ENCODE measurements at regions not wholly inside any gene's neighbourhood (a gene's known extent, or its start where the extent isn't known, plus 50 kb on each side); places are given as distances from the start of the nearest gene placed in this dataset.
A peak's percentile ranks its signal among the peaks of the same experiment; 100 is the strongest.

- H3K4me3 Mint-ChIP-seq: no peak overlapping the region
- DNase-seq (no peak), ATAC-seq (no peak)
- peaks cover 13% of the 10 kb centered on the region for H3K27me3 Mint-ChIP-seq (ENCODE audit: low read depth)
- no peaks in the 10 kb centered on the region for H3K36me3 Mint-ChIP-seq (ENCODE audit: insufficient read depth)
- H3K9me3 Mint-ChIP-seq: no peaks in the 10 kb centered on the region
- no peaks in the 10 kb centered on the region for H3K4me1 Mint-ChIP-seq (ENCODE audit: low read depth)
Measured at GRCh38 chr15:88403351-88403791, 63.8 kb downstream of the MRPL46 start.

GRCh38 chr15:88401996-88402656 is 65.1 kb downstream of the MRPL46 start:
- ATAC-seq (peak; percentile 10 to 41), DNase-seq (no peak)
- no peak overlapping the region for H3K4me3 Mint-ChIP-seq

GRCh38 chr15:88401251-88401995 is 65.8 kb downstream of the MRPL46 start:
- Mint-ChIP-seq H3K9me3 (no peaks in the 10 kb centered on the region), H3K27me3 (ENCODE audit: low read depth) (peaks cover 13% of the 10 kb centered on the region), H3K4me1 (ENCODE audit: low read depth) (no peaks in the 10 kb centered on the region), H3K4me3 (no peak overlapping the region), H3K36me3 (ENCODE audit: insufficient read depth) (no peaks in the 10 kb centered on the region)
- no peak for ATAC-seq
- no peak for DNase-seq

More at GRCh38 chr15:88401996-88402656, 65.1 kb downstream of the MRPL46 start:
- Mint-ChIP-seq H3K27me3 (ENCODE audit: low read depth) (peaks cover 13% of the 10 kb centered on the region), H3K4me1 (ENCODE audit: low read depth) (no peaks in the 10 kb centered on the region), H3K36me3 (ENCODE audit: insufficient read depth) (no peaks in the 10 kb centered on the region), H3K9me3 (no peaks in the 10 kb centered on the region)

GRCh38 chr15:88400591-88401250 is 66.5 kb downstream of the MRPL46 start:
- Mint-ChIP-seq H3K36me3 (ENCODE audit: insufficient read depth) (no peaks in the 10 kb centered on the region), H3K9me3 (no peaks in the 10 kb centered on the region), H3K27me3 (ENCODE audit: low read depth) (peaks cover 13% of the 10 kb centered on the region), H3K4me1 (ENCODE audit: low read depth) (no peaks in the 10 kb centered on the region), H3K4me3 (no peak overlapping the region)
- DNase-seq (no peak), ATAC-seq (no peak)

- DNase-seq (no peak), ATAC-seq (no peak)
- no peaks in the 10 kb centered on the region for H3K9me3 Mint-ChIP-seq
- no peaks in the 10 kb centered on the region for H3K36me3 Mint-ChIP-seq (ENCODE audit: insufficient read depth)
- no peaks in the 10 kb centered on the region for H3K4me1 Mint-ChIP-seq (ENCODE audit: low read depth)
- no peak overlapping the region for H3K4me3 Mint-ChIP-seq
- peaks cover 13% of the 10 kb centered on the region for H3K27me3 Mint-ChIP-seq (ENCODE audit: low read depth)
Measured at GRCh38 chr15:88400084-88400483, 67.1 kb downstream of the MRPL46 start.

GRCh38 chr15:88399021-88399685 is 68.0 kb downstream of the MRPL46 start:
- Mint-ChIP-seq H3K9me3 (no peaks in the 10 kb centered on the region), H3K4me3 (no peak overlapping the region), H3K4me1 (ENCODE audit: low read depth) (no peaks in the 10 kb centered on the region), H3K36me3 (ENCODE audit: insufficient read depth) (no peaks in the 10 kb centered on the region), H3K27me3 (ENCODE audit: low read depth) (peaks cover 13% of the 10 kb centered on the region)
- ATAC-seq: no peak
- DNase-seq: no peak

GRCh38 chr15:88398011-88398410 is 69.2 kb downstream of the MRPL46 start:
- H3K4me1 Mint-ChIP-seq (ENCODE audit: low read depth): no peaks in the 10 kb centered on the region
- H3K27me3 Mint-ChIP-seq (ENCODE audit: low read depth): peaks cover 6% of the 10 kb centered on the region
- no peaks in the 10 kb centered on the region for H3K9me3 Mint-ChIP-seq
- H3K36me3 Mint-ChIP-seq (ENCODE audit: insufficient read depth): no peaks in the 10 kb centered on the region
- DNase-seq (no peak), ATAC-seq (no peak)
- H3K4me3 Mint-ChIP-seq: no peak overlapping the region

- ATAC-seq (no peak), DNase-seq (no peak)
- peaks cover 6% of the 10 kb centered on the region for H3K27me3 Mint-ChIP-seq (ENCODE audit: low read depth)
- H3K36me3 Mint-ChIP-seq (ENCODE audit: insufficient read depth): no peaks in the 10 kb centered on the region
- no peak overlapping the region for H3K4me3 Mint-ChIP-seq
- no peaks in the 10 kb centered on the region for H3K4me1 Mint-ChIP-seq (ENCODE audit: low read depth)
- no peaks in the 10 kb centered on the region for H3K9me3 Mint-ChIP-seq
Measured at GRCh38 chr15:88397506-88397905, 69.7 kb downstream of the MRPL46 start.

- no peak for DNase-seq
- no peaks in the 10 kb centered on the region for H3K9me3 Mint-ChIP-seq
- H3K4me3 Mint-ChIP-seq: no peak overlapping the region
- no peaks in the 10 kb centered on the region for H3K4me1 Mint-ChIP-seq (ENCODE audit: low read depth)
- peaks cover 4% of the 10 kb centered on the region for H3K27me3 Mint-ChIP-seq (ENCODE audit: low read depth)
- no peaks in the 10 kb centered on the region for H3K36me3 Mint-ChIP-seq (ENCODE audit: insufficient read depth)
- no peak for ATAC-seq
Measured at GRCh38 chr15:88395872-88396781, 71.1 kb downstream of the MRPL46 start.

GRCh38 chr15:88395241-88395640 is 71.9 kb downstream of the MRPL46 start:
- no peak overlapping the region for H3K4me3 Mint-ChIP-seq

GRCh38 chr15:88394553-88395145 is 72.5 kb downstream of the MRPL46 start:
- Mint-ChIP-seq H3K9me3 (no peaks in the 10 kb centered on the region), H3K4me3 (no peak overlapping the region), H3K4me1 (ENCODE audit: low read depth) (no peaks in the 10 kb centered on the region), H3K36me3 (ENCODE audit: insufficient read depth) (no peaks in the 10 kb centered on the region), H3K27me3 (ENCODE audit: low read depth) (peaks cover 1% of the 10 kb centered on the region)
- no peak for DNase-seq
- no peak for ATAC-seq

More at GRCh38 chr15:88395241-88395640, 71.9 kb downstream of the MRPL46 start:
- Mint-ChIP-seq H3K27me3 (ENCODE audit: low read depth) (peaks cover 4% of the 10 kb centered on the region), H3K9me3 (no peaks in the 10 kb centered on the region), H3K36me3 (ENCODE audit: insufficient read depth) (no peaks in the 10 kb centered on the region), H3K4me1 (ENCODE audit: low read depth) (no peaks in the 10 kb centered on the region)
- no peak for DNase-seq
- no peak for ATAC-seq

GRCh38 chr15:88393719-88394519 is 73.3 kb downstream of the MRPL46 start:
- Mint-ChIP-seq H3K36me3 (ENCODE audit: insufficient read depth) (no peaks in the 10 kb centered on the region), H3K27me3 (ENCODE audit: low read depth) (no peaks in the 10 kb centered on the region), H3K9me3 (no peaks in the 10 kb centered on the region), H3K4me1 (ENCODE audit: low read depth) (no peaks in the 10 kb centered on the region), H3K4me3 (no peak overlapping the region)
- ATAC-seq: peak; percentile 25 to 48
- no peak for DNase-seq

- no peaks in the 10 kb centered on the region for H3K9me3 Mint-ChIP-seq
- no peaks in the 10 kb centered on the region for H3K4me1 Mint-ChIP-seq (ENCODE audit: low read depth)
- no peak overlapping the region for H3K4me3 Mint-ChIP-seq
- ATAC-seq (no peak), DNase-seq (no peak)
- H3K36me3 Mint-ChIP-seq (ENCODE audit: insufficient read depth): no peaks in the 10 kb centered on the region
- H3K27me3 Mint-ChIP-seq (ENCODE audit: low read depth): no peaks in the 10 kb centered on the region
Measured at GRCh38 chr15:88391700-88392099, 75.5 kb downstream of the MRPL46 start.
